Panc1 (cell line): ENCODE measurements at regions not wholly inside any gene's neighbourhood (a gene's known extent, or its start where the extent isn't known, plus 50 kb on each side); places are given as distances from the start of the nearest gene placed in this dataset.

Experiments used
- POLR2AphosphoS5 ChIP-seq: IDR thresholded peaks from 2 replicates; pipeline ENCODE4 v1.6.1; 2012; ENCODE audit warnings: mild to moderate bottlenecking, low read depth, low read length, moderate library complexity
- TF ChIP-seq, protein P1 (sequence below): fragments of 450-650 bp; IDR thresholded peaks from 2 replicates; pipeline ENCODE4 v1.5.1; 2017; ENCODE audit warnings: mild to moderate bottlenecking

GRCh38 chr16:31674686-31675085 is 147.0 kb downstream of the AHSP start:
- TF ChIP-seq, protein P1, sequence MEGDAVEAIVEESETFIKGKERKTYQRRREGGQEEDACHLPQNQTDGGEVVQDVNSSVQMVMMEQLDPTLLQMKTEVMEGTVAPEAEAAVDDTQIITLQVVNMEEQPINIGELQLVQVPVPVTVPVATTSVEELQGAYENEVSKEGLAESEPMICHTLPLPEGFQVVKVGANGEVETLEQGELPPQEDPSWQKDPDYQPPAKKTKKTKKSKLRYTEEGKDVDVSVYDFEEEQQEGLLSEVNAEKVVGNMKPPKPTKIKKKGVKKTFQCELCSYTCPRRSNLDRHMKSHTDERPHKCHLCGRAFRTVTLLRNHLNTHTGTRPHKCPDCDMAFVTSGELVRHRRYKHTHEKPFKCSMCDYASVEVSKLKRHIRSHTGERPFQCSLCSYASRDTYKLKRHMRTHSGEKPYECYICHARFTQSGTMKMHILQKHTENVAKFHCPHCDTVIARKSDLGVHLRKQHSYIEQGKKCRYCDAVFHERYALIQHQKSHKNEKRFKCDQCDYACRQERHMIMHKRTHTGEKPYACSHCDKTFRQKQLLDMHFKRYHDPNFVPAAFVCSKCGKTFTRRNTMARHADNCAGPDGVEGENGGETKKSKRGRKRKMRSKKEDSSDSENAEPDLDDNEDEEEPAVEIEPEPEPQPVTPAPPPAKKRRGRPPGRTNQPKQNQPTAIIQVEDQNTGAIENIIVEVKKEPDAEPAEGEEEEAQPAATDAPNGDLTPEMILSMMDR: no peak
- TF ChIP-seq POLR2AphosphoS5: no peak
